Skeletal muscle satellite cell (primary cell): ENCODE measurements at regions not wholly inside any gene's neighbourhood (a gene's known extent, or its start where the extent isn't known, plus 50 kb on each side); places are given as distances from the start of the nearest gene placed in this dataset.

ENCODE experiments used
- H3K27me3 ChIP-seq: 2 replicates; pipeline ENCODE4 v1.7.0; 2013; ENCODE audit warnings: low read length; ENCODE audit not compliant: control insufficient read depth, insufficient read depth
- H3K36me3 ChIP-seq: 2 replicates; pipeline ENCODE4 v1.7.0; 2013; ENCODE audit warnings: mild to moderate bottlenecking, control low read depth, low read length; ENCODE audit not compliant: insufficient read depth
- H3K4me1 ChIP-seq: 2 replicates; pipeline ENCODE4 v1.7.0; 2013; ENCODE audit warnings: low read length; ENCODE audit not compliant: control insufficient read depth, insufficient read depth
- H3K4me2 ChIP-seq: 2 replicates; pipeline ENCODE4 v1.7.0; 2013; ENCODE audit warnings: mild to moderate bottlenecking, low read length
- H3K4me3 ChIP-seq: 2 replicates; pipeline ENCODE4 v1.7.0; 2013; ENCODE audit warnings: low read length
- H3K9ac ChIP-seq: 2 replicates; pipeline ENCODE4 v1.7.0; 2013; ENCODE audit warnings: mild to moderate bottlenecking, low read depth, low read length, moderate library complexity
- H3K9me3 ChIP-seq: replicated peaks from 2 replicates; pipeline ENCODE4 v1.7.0; 2013; ENCODE audit warnings: mild to moderate bottlenecking, control low read depth, low read length

- no peaks in the 10 kb centered on the region for H3K9me3 ChIP-seq
- H3K9ac ChIP-seq = no peak overlapping the region
- no peaks in the 10 kb centered on the region for H3K4me1 ChIP-seq
- H3K36me3 ChIP-seq = no peaks in the 10 kb centered on the region
- H3K4me2 ChIP-seq = no peak overlapping the region
- H3K4me3 ChIP-seq = no peak overlapping the region
- H3K27me3 ChIP-seq = peaks cover 52% of the 10 kb centered on the region
These were observed 144.1 kb upstream of the ZNF236 start for GRCh38 chr18:76678248-76678647.

GRCh38 chr18:76674596-76674995 is 147.8 kb upstream of the ZNF236 start:
- no peak overlapping the region for H3K9ac ChIP-seq
- H3K4me1 ChIP-seq = no peaks in the 10 kb centered on the region
- H3K36me3 ChIP-seq = no peaks in the 10 kb centered on the region
- no peaks in the 10 kb centered on the region for H3K9me3 ChIP-seq
- no peak overlapping the region for H3K4me2 ChIP-seq
- H3K27me3 ChIP-seq = peaks cover 41% of the 10 kb centered on the region
- no peak overlapping the region for H3K4me3 ChIP-seq

- Histone ChIP-seq H3K9me3 (no peaks in the 10 kb centered on the region), H3K9ac (no peak overlapping the region), H3K27me3 (peaks cover 38% of the 10 kb centered on the region), H3K4me1 (no peaks in the 10 kb centered on the region), H3K36me3 (no peaks in the 10 kb centered on the region), H3K4me3 (no peak overlapping the region), H3K4me2 (no peak overlapping the region)
These were observed 148.8 kb upstream of the ZNF236 start for GRCh38 chr18:76673281-76674185.

GRCh38 chr18:76672627-76673026 is 149.7 kb upstream of the ZNF236 start:
- Histone ChIP-seq H3K9ac (no peak overlapping the region), H3K4me3 (no peak overlapping the region), H3K9me3 (no peaks in the 10 kb centered on the region), H3K4me1 (no peaks in the 10 kb centered on the region), H3K36me3 (no peaks in the 10 kb centered on the region), H3K27me3 (peaks cover 33% of the 10 kb centered on the region), H3K4me2 (no peak overlapping the region)

- Histone ChIP-seq H3K36me3 (no peaks in the 10 kb centered on the region), H3K4me3 (no peak overlapping the region), H3K9ac (no peak overlapping the region)
These were observed 151.6 kb upstream of the ZNF236 start for GRCh38 chr18:76670564-76671288.

GRCh38 chr18:76668546-76668945 is 153.8 kb upstream of the ZNF236 start:
- Histone ChIP-seq H3K9ac (no peak overlapping the region), H3K27me3 (peaks cover 26% of the 10 kb centered on the region), H3K4me2 (no peak overlapping the region), H3K9me3 (no peaks in the 10 kb centered on the region), H3K4me1 (no peaks in the 10 kb centered on the region), H3K4me3 (no peak overlapping the region), H3K36me3 (no peaks in the 10 kb centered on the region)

More at GRCh38 chr18:76670564-76671288, 151.6 kb upstream of the ZNF236 start:
- Histone ChIP-seq H3K4me1 (no peaks in the 10 kb centered on the region), H3K4me2 (no peak overlapping the region), H3K9me3 (no peaks in the 10 kb centered on the region), H3K27me3 (peaks cover 40% of the 10 kb centered on the region)

GRCh38 chr18:76668119-76668518 is 154.2 kb upstream of the ZNF236 start:
- Histone ChIP-seq H3K4me2 (no peak overlapping the region), H3K36me3 (no peaks in the 10 kb centered on the region), H3K4me1 (no peaks in the 10 kb centered on the region), H3K4me3 (no peak overlapping the region), H3K27me3 (peaks cover 26% of the 10 kb centered on the region), H3K9me3 (no peaks in the 10 kb centered on the region), H3K9ac (no peak overlapping the region)

GRCh38 chr18:76667603-76668002 is 154.8 kb upstream of the ZNF236 start:
- no peak overlapping the region for H3K4me3 ChIP-seq
- no peaks in the 10 kb centered on the region for H3K36me3 ChIP-seq
- no peaks in the 10 kb centered on the region for H3K9me3 ChIP-seq
- H3K9ac ChIP-seq = no peak overlapping the region
- peaks cover 26% of the 10 kb centered on the region for H3K27me3 ChIP-seq
- H3K4me1 ChIP-seq = no peaks in the 10 kb centered on the region
- H3K4me2 ChIP-seq = no peak overlapping the region

- Histone ChIP-seq H3K4me3 (no peak overlapping the region), H3K4me1 (no peaks in the 10 kb centered on the region), H3K36me3 (no peaks in the 10 kb centered on the region), H3K4me2 (no peak overlapping the region), H3K27me3 (peaks cover 22% of the 10 kb centered on the region), H3K9me3 (no peaks in the 10 kb centered on the region), H3K9ac (no peak overlapping the region)
These were observed 159.7 kb upstream of the ZNF236 start for GRCh38 chr18:76662626-76663025.

- H3K4me2 ChIP-seq = no peak overlapping the region
- H3K27me3 ChIP-seq = peaks cover 28% of the 10 kb centered on the region
- no peak overlapping the region for H3K9ac ChIP-seq
- no peaks in the 10 kb centered on the region for H3K9me3 ChIP-seq
- no peaks in the 10 kb centered on the region for H3K4me1 ChIP-seq
- H3K4me3 ChIP-seq = no peak overlapping the region
- no peaks in the 10 kb centered on the region for H3K36me3 ChIP-seq
These were observed 161.7 kb upstream of the ZNF236 start for GRCh38 chr18:76660571-76661192.

- Histone ChIP-seq H3K9ac (no peak overlapping the region), H3K4me2 (no peak overlapping the region), H3K36me3 (no peaks in the 10 kb centered on the region), H3K4me1 (no peaks in the 10 kb centered on the region), H3K27me3 (peaks cover 46% of the 10 kb centered on the region), H3K9me3 (no peaks in the 10 kb centered on the region), H3K4me3 (no peak overlapping the region)
These were observed 163.6 kb upstream of the ZNF516 start for GRCh38 chr18:76658627-76659026.
